WTC11 (cell line): ENCODE measurements at regions not wholly inside any gene's neighbourhood (a gene's known extent, or its start where the extent isn't known, plus 50 kb on each side); places are given as distances from the start of the nearest gene placed in this dataset.

Source experiments
- CTCF ChIP-seq: fragments of 200-600 bp; IDR thresholded peaks from 2 replicates; pipeline ENCODE4 v1.8.0; 2022; ENCODE audit warnings: antibody characterized with exemption
- PRDM15 ChIP-seq: sonication (generic); formaldehyde crosslinking; IDR thresholded peaks from 2 replicates; pipeline ENCODE4 v1.8.0; 2022; ENCODE audit warnings: missing genetic modification reagents
- SMAD3 ChIP-seq: sonication (generic); formaldehyde crosslinking; IDR thresholded peaks from 2 replicates; pipeline ENCODE4 v1.8.0; 2022; ENCODE audit warnings: missing genetic modification reagents, mild to moderate bottlenecking, borderline replicate concordance
- USF1 ChIP-seq: sonication (generic); formaldehyde crosslinking; IDR thresholded peaks from 2 replicates; pipeline ENCODE4 v1.8.0; 2022; ENCODE audit warnings: mild to moderate bottlenecking, missing genetic modification reagents

- no peak for TF ChIP-seq USF1 (CRISPR knock-in tag)
- TF ChIP-seq CTCF = no peak
- TF ChIP-seq SMAD3 (CRISPR knock-in tag) = no peak
- TF ChIP-seq PRDM15 (CRISPR knock-in tag) = no peak
Measured at GRCh38 chrX:46268412-46268811, 276.8 kb downstream of the ZNF674 start.
